Neural crest cell (in vitro differentiated cells): ENCODE measurements at regions not wholly inside any gene's neighbourhood (a gene's known extent, or its start where the extent isn't known, plus 50 kb on each side); places are given as distances from the start of the nearest gene placed in this dataset.
"Not testable (repeated sequence)": the region's sequence is repeated elsewhere in the genome, so short reads cannot be mapped to it uniquely, and the experiment has no call there.

ENCODE experiments used
- DNase-seq: peaks from one replicate; pipeline ENCODE4 v3.0.0; 2021; ENCODE audit warnings: low read depth, mixed read lengths, low spot score
- H3K27ac Mint-ChIP-seq: one replicate; pipeline ENCODE4 v1.8.0; 2021; ENCODE audit warnings: mild to moderate bottlenecking, mixed read lengths; ENCODE audit not compliant: unreplicated experiment
- H3K27me3 Mint-ChIP-seq: 2 replicates; pipeline ENCODE4 v1.8.0; 2021; ENCODE audit warnings: low read depth, mild to moderate bottlenecking, mixed read lengths
- H3K36me3 Mint-ChIP-seq: 2 replicates; pipeline ENCODE4 v1.8.0; 2021; ENCODE audit warnings: low read depth, mild to moderate bottlenecking, mixed read lengths
- H3K4me1 Mint-ChIP-seq: 2 replicates; pipeline ENCODE4 v1.8.0; 2021; ENCODE audit warnings: mixed read lengths
- H3K4me3 Mint-ChIP-seq: one replicate; pipeline ENCODE4 v1.8.0; 2021; ENCODE audit warnings: mild to moderate bottlenecking, mixed read lengths
- H3K9me3 Mint-ChIP-seq: 2 replicates; pipeline ENCODE4 v1.8.0; 2021; ENCODE audit warnings: mixed read lengths
- TF ChIP-seq, protein P1 (sequence below): fragments of 200-600 bp; sonication (generic); conservative IDR thresholded peaks from 2 replicates; pipeline ENCODE4 v1.5.0; 2021; ENCODE audit warnings: antibody characterized with exemption, mild to moderate bottlenecking

DNA sequence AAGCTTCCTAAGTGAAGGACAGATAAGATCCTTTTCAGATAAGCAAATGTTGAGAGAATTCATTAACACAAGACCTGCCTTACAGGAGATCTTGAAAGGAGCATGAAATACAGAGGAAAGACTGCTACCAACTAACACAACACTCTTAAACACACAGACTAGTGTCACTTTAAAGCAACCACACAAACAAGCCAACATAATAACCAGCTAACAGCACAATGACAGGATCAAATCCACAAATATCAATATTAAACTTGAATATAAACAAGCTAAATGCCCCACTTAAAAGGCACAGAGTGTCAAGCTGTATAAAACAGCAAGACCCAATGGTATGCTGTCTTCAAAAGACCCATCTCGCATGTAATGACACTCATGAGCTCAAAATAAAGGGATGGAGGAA, 70.8 kb upstream of the HMGXB4 start:
- no peak for DNase-seq
- peaks cover 12% of the 10 kb centered on the region for H3K9me3 Mint-ChIP-seq
- H3K27me3 Mint-ChIP-seq, result peaks cover 3% of the 10 kb centered on the region
- H3K36me3 Mint-ChIP-seq, result peaks cover 3% of the 10 kb centered on the region
- TF ChIP-seq, protein P1, sequence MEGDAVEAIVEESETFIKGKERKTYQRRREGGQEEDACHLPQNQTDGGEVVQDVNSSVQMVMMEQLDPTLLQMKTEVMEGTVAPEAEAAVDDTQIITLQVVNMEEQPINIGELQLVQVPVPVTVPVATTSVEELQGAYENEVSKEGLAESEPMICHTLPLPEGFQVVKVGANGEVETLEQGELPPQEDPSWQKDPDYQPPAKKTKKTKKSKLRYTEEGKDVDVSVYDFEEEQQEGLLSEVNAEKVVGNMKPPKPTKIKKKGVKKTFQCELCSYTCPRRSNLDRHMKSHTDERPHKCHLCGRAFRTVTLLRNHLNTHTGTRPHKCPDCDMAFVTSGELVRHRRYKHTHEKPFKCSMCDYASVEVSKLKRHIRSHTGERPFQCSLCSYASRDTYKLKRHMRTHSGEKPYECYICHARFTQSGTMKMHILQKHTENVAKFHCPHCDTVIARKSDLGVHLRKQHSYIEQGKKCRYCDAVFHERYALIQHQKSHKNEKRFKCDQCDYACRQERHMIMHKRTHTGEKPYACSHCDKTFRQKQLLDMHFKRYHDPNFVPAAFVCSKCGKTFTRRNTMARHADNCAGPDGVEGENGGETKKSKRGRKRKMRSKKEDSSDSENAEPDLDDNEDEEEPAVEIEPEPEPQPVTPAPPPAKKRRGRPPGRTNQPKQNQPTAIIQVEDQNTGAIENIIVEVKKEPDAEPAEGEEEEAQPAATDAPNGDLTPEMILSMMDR, result no peak
- H3K27ac Mint-ChIP-seq, result no peak overlapping the region
- H3K4me3 Mint-ChIP-seq, result no peak overlapping the region
- no peaks in the 10 kb centered on the region for H3K4me1 Mint-ChIP-seq

DNA sequence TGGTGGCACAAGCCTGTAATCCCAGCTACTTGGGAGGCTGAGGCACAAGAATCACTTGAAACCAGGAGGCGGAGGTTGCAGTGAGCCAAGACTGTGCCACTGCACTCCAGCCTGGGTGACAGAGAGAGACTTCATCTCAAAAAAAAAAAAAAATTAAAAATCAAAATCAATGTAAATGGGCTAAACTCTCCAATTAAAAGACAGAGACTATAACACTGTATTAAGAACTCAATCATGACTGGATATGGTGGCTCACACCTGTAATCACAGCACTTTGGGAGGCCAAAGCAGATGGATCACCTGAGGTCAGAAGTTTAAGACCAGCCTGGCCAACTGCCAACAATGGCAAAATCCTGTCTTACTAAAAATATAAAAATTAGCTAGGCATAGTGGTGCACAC, 68.4 kb upstream of the HMGXB4 start:
- DNase-seq, H3K4me1 Mint-ChIP-seq, H3K36me3 Mint-ChIP-seq, H3K27ac Mint-ChIP-seq, H3K4me3 Mint-ChIP-seq: not testable (repeated sequence)
- Mint-ChIP-seq H3K9me3 (peaks cover 10% of the 10 kb centered on the region), H3K27me3 (peaks cover 15% of the 10 kb centered on the region)

- Mint-ChIP-seq H3K36me3 (peaks cover 3% of the 10 kb centered on the region), H3K27ac (no peak overlapping the region), H3K27me3 (peaks cover 17% of the 10 kb centered on the region), H3K4me3 (no peak overlapping the region), H3K4me1 (no peaks in the 10 kb centered on the region), H3K9me3 (peaks cover 10% of the 10 kb centered on the region)
- TF ChIP-seq, protein P1, result no peak
- no peak for DNase-seq
Observed at GRCh38 chr22:35189559-35189958, 67.7 kb upstream of the HMGXB4 start.

- DNase-seq, result no peak
- TF ChIP-seq, protein P1, result no peak
- peaks cover 21% of the 10 kb centered on the region for H3K27me3 Mint-ChIP-seq
- peaks cover 10% of the 10 kb centered on the region for H3K9me3 Mint-ChIP-seq
- H3K4me1 Mint-ChIP-seq, result no peaks in the 10 kb centered on the region
- no peak overlapping the region for H3K4me3 Mint-ChIP-seq
- peaks cover 3% of the 10 kb centered on the region for H3K36me3 Mint-ChIP-seq
- H3K27ac Mint-ChIP-seq, result no peak overlapping the region
Observed at GRCh38 chr22:35191412-35191811, 65.9 kb upstream of the HMGXB4 start.

DNA sequence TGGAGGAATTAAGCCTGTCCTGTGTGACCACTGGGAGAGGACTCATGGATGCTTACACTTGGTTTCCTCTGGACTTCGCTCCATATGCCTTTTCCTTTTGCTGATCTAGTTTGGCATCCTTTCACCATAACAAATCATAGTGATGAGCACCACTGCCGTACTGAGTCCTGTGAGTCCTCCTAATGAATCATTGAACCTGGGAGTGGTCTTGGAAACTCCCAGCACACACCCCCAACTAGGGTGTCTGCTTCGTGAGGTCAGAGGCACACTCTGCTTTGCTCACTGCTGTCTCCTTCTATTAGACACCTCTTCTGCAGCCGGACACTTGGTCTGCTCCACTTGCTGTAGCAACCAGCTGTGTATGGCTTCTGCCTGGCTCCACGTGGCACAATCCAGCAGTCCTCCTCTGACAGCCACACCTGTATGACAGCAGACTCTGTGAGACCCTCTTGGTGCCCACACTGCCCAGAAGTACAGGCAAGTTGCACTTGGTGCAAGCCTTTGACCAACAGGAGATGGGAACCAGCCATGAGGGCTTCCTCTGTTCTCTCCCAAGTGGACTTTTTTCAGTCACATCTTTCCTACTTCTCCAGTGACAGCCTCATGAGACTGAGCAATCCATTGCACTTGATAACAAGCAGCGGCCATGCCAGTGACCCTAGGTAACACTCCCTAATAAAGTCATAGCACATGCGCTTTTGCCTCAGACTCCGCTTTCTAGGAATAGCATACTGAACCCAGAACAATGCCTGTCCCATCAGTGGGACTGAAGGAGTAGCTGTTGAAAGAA, 65.0 kb upstream of the HMGXB4 start:
- H3K27ac Mint-ChIP-seq, result no peak overlapping the region
- no peak overlapping the region for H3K4me3 Mint-ChIP-seq
- H3K9me3 Mint-ChIP-seq, result peaks cover 10% of the 10 kb centered on the region
- H3K36me3 Mint-ChIP-seq, result peaks cover 3% of the 10 kb centered on the region
- no peak for DNase-seq
- TF ChIP-seq, protein P1, result no peak
- no peaks in the 10 kb centered on the region for H3K4me1 Mint-ChIP-seq
- peaks cover 30% of the 10 kb centered on the region for H3K27me3 Mint-ChIP-seq

- TF ChIP-seq, protein P1, result no peak
- no peak for DNase-seq
- H3K4me1 Mint-ChIP-seq, result no peaks in the 10 kb centered on the region
- peaks cover 3% of the 10 kb centered on the region for H3K36me3 Mint-ChIP-seq
- H3K27me3 Mint-ChIP-seq, result peaks cover 55% of the 10 kb centered on the region
- H3K9me3 Mint-ChIP-seq, result peaks cover 8% of the 10 kb centered on the region
- H3K27ac Mint-ChIP-seq, result no peak overlapping the region
- H3K4me3 Mint-ChIP-seq, result no peak overlapping the region
Observed at GRCh38 chr22:35195226-35195625, 62.1 kb upstream of the HMGXB4 start.
